HG02870 (cell line): ENCODE measurements at regions not wholly inside any gene's neighbourhood (a gene's known extent, or its start where the extent isn't known, plus 50 kb on each side); places are given as distances from the start of the nearest gene placed in this dataset.

Experiments
- ATAC-seq: cut with Tn5 transposase; IDR thresholded peaks from one replicate; pipeline ENCODE4 v1.9.1; 2021; ENCODE audit warnings: mild to moderate bottlenecking, moderate library complexity; ENCODE audit not compliant: unreplicated experiment

DNA sequence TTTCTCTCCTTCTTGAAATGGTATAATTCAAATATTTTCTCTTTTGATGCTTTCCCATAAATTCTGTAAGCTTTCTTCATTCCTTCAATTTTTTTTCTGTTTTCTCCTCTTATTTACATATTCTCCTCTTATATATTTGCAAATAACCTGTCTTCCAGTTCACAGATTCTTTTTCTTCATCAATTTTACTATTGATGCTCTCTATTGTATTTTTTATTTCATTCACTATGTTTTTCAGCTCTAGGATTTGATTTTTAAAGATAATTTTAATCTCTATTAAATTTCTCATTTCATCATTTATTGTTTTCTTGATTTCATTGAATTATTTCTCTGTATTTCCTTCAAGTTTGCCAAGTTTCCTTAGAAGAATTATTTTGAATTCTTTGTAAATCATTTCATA is 54.0 kb upstream of the PRPS1L1 start:
- no peak for ATAC-seq

GRCh38 chr7:18082169-18082568 is 54.5 kb upstream of the PRPS1L1 start:
- ATAC-seq, result no peak

GRCh38 chr7:18086165-18087025 is 58.7 kb upstream of the PRPS1L1 start:
- ATAC-seq, result no peak

GRCh38 chr7:18087026-18087686 is 59.5 kb upstream of the PRPS1L1 start:
- ATAC-seq, result no peak

DNA sequence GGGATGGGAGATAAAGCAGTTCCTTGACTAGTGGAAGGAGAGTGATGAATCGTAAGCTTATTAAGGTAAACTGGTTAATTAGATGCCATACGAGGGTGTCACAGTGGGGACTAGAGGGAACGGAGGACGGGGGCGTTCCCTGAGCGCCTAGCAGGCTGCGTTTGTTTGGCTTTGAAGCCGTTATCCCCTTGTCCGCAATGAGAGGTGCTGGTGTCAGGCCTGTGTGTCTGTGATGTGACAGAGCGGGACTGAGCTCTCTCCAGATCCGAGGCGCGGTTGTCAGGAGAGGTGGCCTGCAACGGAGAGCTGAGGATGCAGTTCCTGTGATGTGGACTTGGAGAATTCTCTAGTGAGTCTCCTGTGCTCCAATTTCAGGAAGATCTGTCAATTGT is 60.0 kb upstream of the PRPS1L1 start:
- ATAC-seq, result no peak

GRCh38 chr7:18096087-18096486 is 68.4 kb upstream of the PRPS1L1 start:
- no peak for ATAC-seq

DNA sequence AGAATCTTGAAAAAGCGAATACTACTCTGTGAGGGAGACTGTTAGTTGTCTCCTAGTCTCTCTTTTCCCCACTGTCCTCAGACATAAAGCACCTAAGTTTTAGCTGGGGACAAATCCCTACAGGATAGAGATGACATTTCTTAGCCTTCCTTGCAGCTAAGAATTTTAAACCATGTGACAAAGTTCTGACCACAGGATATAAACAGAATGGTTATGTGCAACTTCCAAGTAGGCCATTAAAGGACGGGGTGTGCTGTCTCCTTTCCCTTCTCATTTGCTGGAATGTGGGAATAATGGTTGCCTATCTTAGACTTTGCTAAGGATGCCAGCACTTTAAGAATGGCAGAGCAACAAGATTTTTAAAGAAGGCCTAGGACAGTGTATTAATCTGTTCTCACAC is 74.9 kb upstream of the PRPS1L1 start:
- ATAC-seq, result no peak

- no peak for ATAC-seq
Measured at GRCh38 chr7:18103436-18104218, 76.0 kb upstream of the PRPS1L1 start.

DNA sequence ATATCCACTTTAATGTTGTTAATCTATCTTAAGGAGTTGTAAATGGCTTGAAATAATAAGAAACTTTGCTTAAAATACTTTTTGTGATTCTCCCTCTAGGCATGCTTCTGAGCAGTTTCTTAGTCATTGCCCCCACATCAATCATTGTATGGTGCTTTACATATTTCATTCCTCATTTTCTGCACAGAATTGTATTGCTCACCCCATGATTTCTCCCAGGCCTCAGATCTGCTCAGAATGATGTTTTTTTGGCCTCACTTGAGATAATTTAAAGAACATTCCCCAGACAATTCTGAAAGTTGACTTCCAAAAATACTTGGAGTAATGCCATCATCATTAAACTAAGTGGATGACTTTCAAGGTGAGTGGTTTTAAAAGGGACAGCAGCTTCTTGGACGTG is 82.1 kb upstream of the PRPS1L1 start:
- ATAC-seq, result no peak

- ATAC-seq, result no peak
Measured at GRCh38 chr7:18116661-18117060, 89.0 kb upstream of the PRPS1L1 start.

GRCh38 chr7:18117482-18117881 is 89.8 kb upstream of the PRPS1L1 start:
- ATAC-seq, result no peak

DNA sequence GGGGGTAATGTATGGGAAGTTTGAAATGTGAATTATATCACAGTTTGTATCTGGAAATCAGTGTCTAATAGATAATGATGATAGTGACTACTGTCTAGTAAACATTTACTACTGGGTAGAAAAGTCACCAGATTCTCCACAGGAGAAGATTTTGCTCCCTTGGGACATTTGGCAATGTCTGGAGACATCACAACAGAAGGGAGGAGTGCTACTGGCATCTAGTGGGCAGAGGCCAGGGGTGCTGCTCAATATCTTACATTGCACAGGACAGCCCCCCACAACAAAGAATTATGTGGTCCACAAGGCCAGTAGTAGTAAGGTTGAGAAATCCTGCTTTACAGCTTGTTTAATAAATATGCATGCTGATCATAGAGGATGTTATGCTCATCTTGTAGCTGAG is 92.3 kb upstream of the PRPS1L1 start:
- ATAC-seq, result no peak

DNA sequence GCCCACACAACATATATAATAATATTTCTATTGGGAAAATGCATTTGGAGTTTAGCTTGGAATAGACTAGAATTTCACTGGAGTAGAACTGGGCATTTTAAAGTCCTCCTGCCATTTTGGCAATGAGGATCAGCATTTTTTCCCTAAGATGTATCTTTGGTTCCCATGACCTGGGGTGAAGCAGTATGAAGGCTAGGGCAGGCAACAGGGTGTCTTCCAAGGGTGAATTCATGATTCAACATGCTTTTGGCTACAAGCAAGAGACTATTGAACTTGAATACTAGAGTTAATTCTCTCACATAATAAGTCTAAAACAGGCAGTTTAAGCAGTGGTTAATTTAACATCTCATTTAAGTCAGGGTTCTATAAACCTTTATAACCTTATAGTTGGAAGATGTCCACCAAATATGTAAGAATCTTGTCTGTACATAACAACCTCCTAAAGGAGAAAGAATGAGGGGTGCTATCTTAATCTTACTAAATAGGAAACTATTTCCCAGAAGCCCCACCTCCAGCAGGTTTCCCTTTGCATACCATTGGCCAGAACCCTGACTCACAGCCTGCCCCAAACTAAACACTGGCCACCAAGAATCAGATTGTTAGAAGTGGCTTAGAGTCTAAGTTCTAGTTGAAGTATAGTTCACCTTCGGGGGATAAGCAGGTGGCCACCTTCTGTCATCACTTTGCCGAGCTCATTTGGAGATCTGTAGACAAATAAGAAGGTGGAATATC is 96.0 kb upstream of the PRPS1L1 start:
- ATAC-seq, result no peak

DNA sequence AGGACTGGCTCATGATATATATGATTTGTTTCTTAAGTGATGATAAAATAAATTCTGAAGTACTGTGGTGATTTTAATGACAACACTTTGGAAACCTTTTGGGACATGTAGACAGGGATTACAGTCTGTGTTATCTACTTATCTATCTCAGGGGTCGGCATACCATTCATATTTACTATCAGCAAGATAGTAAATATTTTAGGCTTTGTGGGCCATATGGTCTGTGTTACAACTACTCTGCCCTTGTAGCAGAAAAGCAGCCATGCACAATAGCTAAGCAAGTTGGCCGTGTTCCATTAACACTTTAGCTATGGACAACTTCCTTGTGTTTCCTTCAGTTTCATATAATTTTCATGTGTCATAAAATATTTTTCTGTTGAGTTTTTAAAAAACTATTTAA is 97.8 kb upstream of the PRPS1L1 start:
- ATAC-seq, result no peak

DNA sequence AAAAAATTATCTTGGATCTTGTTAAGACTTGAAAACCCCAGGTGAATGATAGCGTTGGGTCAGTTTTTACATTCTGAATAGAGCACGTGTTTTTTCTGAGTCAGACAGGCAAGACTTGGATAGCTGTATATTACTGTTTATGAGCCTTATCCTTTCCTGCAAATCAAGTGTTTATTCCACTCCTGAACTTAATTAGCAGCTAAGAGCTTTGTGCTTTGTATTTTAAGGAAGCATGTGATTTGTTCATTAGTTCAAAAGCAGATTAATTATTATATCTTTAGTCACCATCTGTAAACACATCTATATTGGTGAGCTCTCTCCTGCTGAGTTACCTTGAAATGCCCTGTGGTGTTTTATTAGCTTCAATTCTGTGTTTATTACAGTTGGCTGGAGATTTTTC is 98.6 kb upstream of the PRPS1L1 start:
- no peak for ATAC-seq

GRCh38 chr7:18128846-18129245 is 101.2 kb upstream of the PRPS1L1 start:
- ATAC-seq, result no peak

DNA sequence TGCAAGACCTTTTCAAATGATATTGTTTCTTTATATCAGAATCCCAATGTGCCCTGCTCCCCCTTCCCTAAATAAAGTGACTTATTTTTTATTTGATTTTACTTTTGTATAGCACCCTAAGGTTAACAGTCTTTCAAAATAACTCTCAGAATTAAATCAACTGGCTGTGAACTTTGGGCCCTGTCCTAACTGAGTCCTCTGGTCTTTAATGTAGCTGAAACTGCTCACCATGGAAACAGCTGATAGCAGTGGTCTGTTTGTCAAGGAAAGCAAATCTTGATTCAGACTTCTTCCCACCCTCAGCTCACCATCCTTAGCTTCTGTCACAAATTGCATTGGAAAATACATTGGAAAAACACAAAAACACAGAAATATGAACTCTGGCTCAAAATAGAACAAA is 105.2 kb upstream of the PRPS1L1 start:
- no peak for ATAC-seq

- no peak for ATAC-seq
Measured at GRCh38 chr7:18133921-18134320, 106.3 kb upstream of the PRPS1L1 start.

DNA sequence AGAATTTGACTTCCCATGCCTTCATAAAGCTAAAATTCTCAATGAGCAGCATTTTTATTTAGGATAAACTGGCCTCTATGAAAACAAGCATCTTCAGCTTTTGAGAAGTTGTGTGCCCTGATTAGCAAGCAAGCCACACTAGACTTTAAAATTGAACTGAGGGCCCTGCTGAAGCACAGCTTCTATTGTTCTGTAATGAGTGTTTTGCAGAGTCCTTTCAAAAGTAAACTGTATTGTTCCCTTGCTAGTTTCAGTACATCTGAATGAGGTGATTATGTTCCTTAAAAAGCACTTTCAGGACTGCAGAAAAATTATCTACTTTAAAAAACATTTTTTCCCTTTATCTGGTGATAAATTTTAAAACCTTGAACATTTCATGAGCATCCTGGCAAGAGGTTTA is 113.3 kb upstream of the PRPS1L1 start:
- no peak for ATAC-seq

DNA sequence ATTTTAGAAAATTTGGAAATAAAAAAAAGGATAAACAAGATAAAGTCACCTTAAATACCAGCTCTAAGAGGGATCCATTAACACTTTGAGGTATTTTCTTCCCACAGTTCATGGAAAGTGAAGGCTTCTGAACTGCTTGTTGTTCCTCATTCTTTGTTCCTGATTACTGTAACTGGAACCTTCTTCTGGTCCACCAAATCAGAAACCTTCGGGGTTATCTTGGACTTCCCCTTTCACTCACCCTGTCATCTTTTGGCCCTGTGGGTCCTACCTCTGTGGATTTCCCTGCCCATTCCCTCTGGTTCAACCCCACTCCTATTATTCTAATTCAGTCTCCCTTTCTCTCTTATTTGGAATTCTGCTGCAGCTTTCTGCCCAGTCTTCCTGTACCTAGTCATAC is 116.5 kb upstream of the PRPS1L1 start:
- peak; percentile 57 for ATAC-seq

GRCh38 chr7:18145160-18145559 is 117.5 kb upstream of the PRPS1L1 start:
- no peak for ATAC-seq
